ENCODE measurements at regions not wholly inside any gene's neighbourhood (a gene's known extent, or its start where the extent isn't known, plus 50 kb on each side); places are given as distances from the start of the nearest gene placed in this dataset.

- TF ChIP-seq, protein P1, sequence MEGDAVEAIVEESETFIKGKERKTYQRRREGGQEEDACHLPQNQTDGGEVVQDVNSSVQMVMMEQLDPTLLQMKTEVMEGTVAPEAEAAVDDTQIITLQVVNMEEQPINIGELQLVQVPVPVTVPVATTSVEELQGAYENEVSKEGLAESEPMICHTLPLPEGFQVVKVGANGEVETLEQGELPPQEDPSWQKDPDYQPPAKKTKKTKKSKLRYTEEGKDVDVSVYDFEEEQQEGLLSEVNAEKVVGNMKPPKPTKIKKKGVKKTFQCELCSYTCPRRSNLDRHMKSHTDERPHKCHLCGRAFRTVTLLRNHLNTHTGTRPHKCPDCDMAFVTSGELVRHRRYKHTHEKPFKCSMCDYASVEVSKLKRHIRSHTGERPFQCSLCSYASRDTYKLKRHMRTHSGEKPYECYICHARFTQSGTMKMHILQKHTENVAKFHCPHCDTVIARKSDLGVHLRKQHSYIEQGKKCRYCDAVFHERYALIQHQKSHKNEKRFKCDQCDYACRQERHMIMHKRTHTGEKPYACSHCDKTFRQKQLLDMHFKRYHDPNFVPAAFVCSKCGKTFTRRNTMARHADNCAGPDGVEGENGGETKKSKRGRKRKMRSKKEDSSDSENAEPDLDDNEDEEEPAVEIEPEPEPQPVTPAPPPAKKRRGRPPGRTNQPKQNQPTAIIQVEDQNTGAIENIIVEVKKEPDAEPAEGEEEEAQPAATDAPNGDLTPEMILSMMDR (IDR thresholded peaks at IDR 0.05; ENCODE audit: insufficient read depth, low read length) = no peak
- TF ChIP-seq POLR2AphosphoS5 (IDR thresholded peaks at IDR 0.05; ENCODE audit: low read depth) (no peak), GABPA (IDR thresholded peaks at IDR 0.05; ENCODE audit: low read depth) (no peak), SPI1 (IDR thresholded peaks at IDR 0.05; ENCODE audit: borderline replicate concordance, low read depth) (no peak)
- TF ChIP-seq, protein P2, sequence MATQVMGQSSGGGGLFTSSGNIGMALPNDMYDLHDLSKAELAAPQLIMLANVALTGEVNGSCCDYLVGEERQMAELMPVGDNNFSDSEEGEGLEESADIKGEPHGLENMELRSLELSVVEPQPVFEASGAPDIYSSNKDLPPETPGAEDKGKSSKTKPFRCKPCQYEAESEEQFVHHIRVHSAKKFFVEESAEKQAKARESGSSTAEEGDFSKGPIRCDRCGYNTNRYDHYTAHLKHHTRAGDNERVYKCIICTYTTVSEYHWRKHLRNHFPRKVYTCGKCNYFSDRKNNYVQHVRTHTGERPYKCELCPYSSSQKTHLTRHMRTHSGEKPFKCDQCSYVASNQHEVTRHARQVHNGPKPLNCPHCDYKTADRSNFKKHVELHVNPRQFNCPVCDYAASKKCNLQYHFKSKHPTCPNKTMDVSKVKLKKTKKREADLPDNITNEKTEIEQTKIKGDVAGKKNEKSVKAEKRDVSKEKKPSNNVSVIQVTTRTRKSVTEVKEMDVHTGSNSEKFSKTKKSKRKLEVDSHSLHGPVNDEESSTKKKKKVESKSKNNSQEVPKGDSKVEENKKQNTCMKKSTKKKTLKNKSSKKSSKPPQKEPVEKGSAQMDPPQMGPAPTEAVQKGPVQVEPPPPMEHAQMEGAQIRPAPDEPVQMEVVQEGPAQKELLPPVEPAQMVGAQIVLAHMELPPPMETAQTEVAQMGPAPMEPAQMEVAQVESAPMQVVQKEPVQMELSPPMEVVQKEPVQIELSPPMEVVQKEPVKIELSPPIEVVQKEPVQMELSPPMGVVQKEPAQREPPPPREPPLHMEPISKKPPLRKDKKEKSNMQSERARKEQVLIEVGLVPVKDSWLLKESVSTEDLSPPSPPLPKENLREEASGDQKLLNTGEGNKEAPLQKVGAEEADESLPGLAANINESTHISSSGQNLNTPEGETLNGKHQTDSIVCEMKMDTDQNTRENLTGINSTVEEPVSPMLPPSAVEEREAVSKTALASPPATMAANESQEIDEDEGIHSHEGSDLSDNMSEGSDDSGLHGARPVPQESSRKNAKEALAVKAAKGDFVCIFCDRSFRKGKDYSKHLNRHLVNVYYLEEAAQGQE (IDR thresholded peaks at IDR 0.05; ENCODE audit: insufficient replicate concordance, low read depth) = no peak
These were observed 596.4 kb downstream of the NYAP2 start for GRCh38 chr2:225995796-225996461.
